ENCODE measurements at regions not wholly inside any gene's neighbourhood (a gene's known extent, or its start where the extent isn't known, plus 50 kb on each side); places are given as distances from the start of the nearest gene placed in this dataset.

GRCh38 chr5:2134543-2135292 lies 252.0 kb upstream of the IRX4 start (continued):
- TF ChIP-seq ETS1 (IDR thresholded peaks at IDR 0.05) (no peak), STAT1 (IDR thresholded peaks at IDR 0.05; ENCODE audit: unreplicated experiment) (no peak), ZNF331 (CRISPR knock-in tag; IDR thresholded peaks at IDR 0.05; ENCODE audit: low read depth) (no peak), CTCF (conservative IDR thresholded peaks at IDR 0.05; ENCODE audit: low read depth in 2 of 2) (no peak), ZNF114 (CRISPR knock-in tag; IDR thresholded peaks at IDR 0.05) (no peak), JUNB (IDR thresholded peaks at IDR 0.05; ENCODE audit: unreplicated experiment) (no peak), EZH2phosphoT487 (IDR thresholded peaks at IDR 0.05; ENCODE audit: unreplicated experiment) (no peak), REST (IDR thresholded peaks at IDR 0.05; ENCODE audit: unreplicated experiment) (no peak)

- no peak for DNase-seq (ENCODE audit: low spot score)
- Histone ChIP-seq H3K4me1 (ENCODE audit: insufficient read depth) (0 out of 2 replicates have a peak, but pooled peaks cover 11% of the 10 kb centered on the region), H4K20me1 (replicated peaks; ENCODE audit: insufficient read depth) (no peaks in the 10 kb centered on the region), H3K9me2 (ENCODE audit: insufficient read depth) (no peaks in the 10 kb centered on the region), H2AFZ (no peak overlapping the region), H3K36me3 (ENCODE audit: insufficient read depth) (no peaks in the 10 kb centered on the region), H3K27ac (ENCODE audit: low read depth) (no peak overlapping the region), H3K79me2 (replicated peaks; ENCODE audit: insufficient read depth) (no peaks in the 10 kb centered on the region), H3K27me3 (ENCODE audit: insufficient read depth) (no peaks in the 10 kb centered on the region), H3F3A (replicated peaks; ENCODE audit: low read depth) (no peaks in the 10 kb centered on the region), H3K4me3 (no peak overlapping the region), H3K4me2 (no peak overlapping the region)
- Mint-ChIP-seq H3K9me3 (peaks cover 2% of the 10 kb centered on the region; the same call in 2 of the 3 replicates), H3K4me1 (peaks cover 9% of the 10 kb centered on the region), H3K4me3 (no peak overlapping the region), H3K36me3 (ENCODE audit: low read depth) (no peaks in the 10 kb centered on the region), H3K27ac (no peak overlapping the region), H3K27me3 (ENCODE audit: insufficient read depth, low read depth, poor library complexity) (peaks cover 15% of the 10 kb centered on the region)
- TF ChIP-seq CTCF (conservative IDR thresholded peaks at IDR 0.05; ENCODE audit: low read depth in 2 of 2): no peak
- TF ChIP-seq NANOG (IDR thresholded peaks at IDR 0.05; ENCODE audit: borderline replicate concordance): no peak
- TF ChIP-seq JUNB (IDR thresholded peaks at IDR 0.05; ENCODE audit: unreplicated experiment): no peak
- no peak for TF ChIP-seq ZNF114 (CRISPR knock-in tag; IDR thresholded peaks at IDR 0.05)
- no peak for TF ChIP-seq REST (IDR thresholded peaks at IDR 0.05; ENCODE audit: unreplicated experiment)
- TF ChIP-seq CREB1 (CRISPR knock-in tag; IDR thresholded peaks at IDR 0.05; ENCODE audit: low read depth): no peak
- no peak for TF ChIP-seq EZH2phosphoT487 (IDR thresholded peaks at IDR 0.05; ENCODE audit: unreplicated experiment)
- no peak for TF ChIP-seq STAT1 (IDR thresholded peaks at IDR 0.05; ENCODE audit: unreplicated experiment)
- no peak for TF ChIP-seq POLR2AphosphoS5 (IDR thresholded peaks at IDR 0.05; ENCODE audit: low read depth)
- TF ChIP-seq ZNF331 (CRISPR knock-in tag; IDR thresholded peaks at IDR 0.05; ENCODE audit: low read depth): no peak
- TF ChIP-seq ETS1 (IDR thresholded peaks at IDR 0.05): no peak
- no peak for ATAC-seq
Observed at GRCh38 chr5:2133936-2134335, 251.2 kb upstream of the IRX4 start.

Measured in GM23338 (cell line).